ENCODE measurements at regions not wholly inside any gene's neighbourhood (a gene's known extent, or its start where the extent isn't known, plus 50 kb on each side); places are given as distances from the start of the nearest gene placed in this dataset.

DNA sequence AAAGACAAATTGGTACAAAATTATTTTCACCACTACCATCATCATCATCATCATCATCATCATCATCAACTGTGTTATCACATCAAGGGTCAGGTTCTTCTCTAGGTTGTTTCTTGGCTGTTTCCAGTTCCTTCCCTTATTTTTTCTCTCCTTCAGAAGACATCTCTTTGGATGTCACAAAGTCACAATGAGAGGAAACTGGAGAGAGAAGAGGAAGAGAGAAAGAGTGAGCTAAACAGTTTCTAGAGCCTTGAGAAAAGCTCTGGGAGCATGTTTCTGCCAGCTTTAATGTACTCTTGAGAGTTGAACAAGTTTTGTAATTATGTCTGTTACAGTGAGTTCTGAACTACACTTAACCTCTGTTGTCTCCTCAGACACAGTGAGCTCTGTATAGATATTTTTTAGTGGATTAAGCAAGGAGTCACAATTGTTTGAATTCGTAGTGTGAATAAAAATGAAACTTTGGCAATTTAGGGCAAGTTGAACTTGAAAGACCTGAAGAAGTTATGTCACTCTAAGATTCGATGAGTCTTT, 123.0 kb upstream of the AKIRIN2 start:
- TF ChIP-seq POLR2A (IDR thresholded peaks at IDR 0.05; ENCODE audit: low read length) (no peak), GATA1 (IDR thresholded peaks at IDR 0.05; ENCODE audit: low read depth, low read length) (no peak)

Measured in erythroblast (primary cell).